Loucy (cell line): ENCODE measurements at regions not wholly inside any gene's neighbourhood (a gene's known extent, or its start where the extent isn't known, plus 50 kb on each side); places are given as distances from the start of the nearest gene placed in this dataset.
A peak's percentile ranks its signal among the peaks of the same experiment; 100 is the strongest.
"Not testable (repeated sequence)": the region's sequence is repeated elsewhere in the genome, so short reads cannot be mapped to it uniquely, and the experiment has no call there.

Experiments
- H2AFZ ChIP-seq: fragments of 200-600 bp; sonication (generic); 2 replicates; pipeline ENCODE4 v1.6.0; 2016; ENCODE audit warnings: antibody characterized with exemption, mild to moderate bottlenecking, low read length, moderate library complexity
- H3F3A ChIP-seq: fragments of 200-600 bp; 2 replicates; pipeline ENCODE4 v1.6.0; 2016; ENCODE audit warnings: antibody characterized with exemption, low read depth, mild to moderate bottlenecking
- H3K27me3 ChIP-seq: fragments of 200-600 bp; sonication (generic); 2 replicates; pipeline ENCODE4 v1.6.1; 2014; ENCODE audit warnings: low read length, mild to moderate bottlenecking; ENCODE audit not compliant: insufficient read depth, poor library complexity, severe bottlenecking
- H3K36me3 ChIP-seq: fragments of 200-600 bp; sonication (generic); 2 replicates; pipeline ENCODE4 v1.6.1; 2016; ENCODE audit warnings: low read length; ENCODE audit not compliant: insufficient read depth
- H3K4me1 ChIP-seq: fragments of 200-600 bp; sonication (generic); 2 replicates; pipeline ENCODE4 v1.5.1; 2014; ENCODE audit warnings: low read length, mild to moderate bottlenecking; ENCODE audit not compliant: insufficient read depth, poor library complexity, severe bottlenecking
- H3K4me2 ChIP-seq: fragments of 200-600 bp; sonication (generic); 2 replicates; pipeline ENCODE4 v1.6.0; 2014; ENCODE audit warnings: antibody characterized with exemption, low read length, low read depth, mild to moderate bottlenecking; ENCODE audit not compliant: poor library complexity, severe bottlenecking
- H3K4me3 ChIP-seq: fragments of 200-600 bp; sonication (generic); 2 replicates; pipeline ENCODE4 v1.5.1; 2014; ENCODE audit warnings: low read length, mild to moderate bottlenecking, mixed read lengths; ENCODE audit not compliant: poor library complexity, severe bottlenecking
- H3K79me2 ChIP-seq: fragments of 200-600 bp; sonication (generic); 2 replicates; pipeline ENCODE4 v1.6.1; 2014; ENCODE audit warnings: low read length; ENCODE audit not compliant: insufficient read depth
- H3K9ac ChIP-seq: fragments of 200-600 bp; sonication (generic); 2 replicates; pipeline ENCODE4 v1.6.0; 2014; ENCODE audit warnings: mild to moderate bottlenecking, low read depth, low read length, moderate library complexity; ENCODE audit not compliant: poor library complexity, severe bottlenecking
- H3K9me2 ChIP-seq: fragments of 200-600 bp; sonication (generic); replicated peaks from 2 replicates; pipeline ENCODE4 v1.6.1; 2016; ENCODE audit warnings: low read depth, low read length, mixed read lengths
- H3K9me3 ChIP-seq: fragments of 200-600 bp; sonication (generic); 2 replicates; pipeline ENCODE4 v1.6.1; 2014; ENCODE audit warnings: mild to moderate bottlenecking, antibody characterized with exemption, low read length, low read depth; ENCODE audit not compliant: insufficient read depth
- H4K20me1 ChIP-seq: fragments of 200-600 bp; sonication (generic); 2 replicates; pipeline ENCODE4 v1.6.0; 2014; ENCODE audit warnings: antibody characterized with exemption, low read length, mild to moderate bottlenecking; ENCODE audit not compliant: insufficient read depth, poor library complexity, severe bottlenecking
- EZH2phosphoT487 ChIP-seq: fragments of 200-600 bp; IDR thresholded peaks from 2 replicates; pipeline ENCODE4 v1.6.1; 2018; ENCODE audit warnings: antibody characterized with exemption, mild to moderate bottlenecking, moderate library complexity, borderline replicate concordance
- TF ChIP-seq, protein P1 (sequence below): fragments of 200-600 bp; sonication (generic); conservative IDR thresholded peaks from 2 replicates; pipeline ENCODE4 v1.5.1; 2014; ENCODE audit warnings: mild to moderate bottlenecking, antibody characterized with exemption, low read length

DNA sequence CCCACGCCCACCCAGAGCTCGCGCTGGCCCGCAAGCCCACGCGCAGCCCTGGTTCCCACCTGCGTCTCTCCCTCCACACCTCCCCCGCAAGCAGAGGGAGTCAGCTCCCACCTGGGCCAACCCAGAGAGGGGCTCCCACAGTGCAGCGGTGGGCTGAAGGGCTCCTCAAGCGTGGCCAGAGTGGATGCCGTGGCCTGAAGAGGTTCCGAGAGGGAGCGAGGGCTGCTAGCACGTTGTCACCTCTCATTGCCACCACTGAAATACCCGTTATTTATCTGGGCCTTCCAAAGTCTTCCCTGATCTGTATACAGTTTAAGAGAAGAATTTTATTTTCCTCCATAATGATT, 88.3 kb upstream of the MYLIP start:
- TF ChIP-seq, protein P1, sequence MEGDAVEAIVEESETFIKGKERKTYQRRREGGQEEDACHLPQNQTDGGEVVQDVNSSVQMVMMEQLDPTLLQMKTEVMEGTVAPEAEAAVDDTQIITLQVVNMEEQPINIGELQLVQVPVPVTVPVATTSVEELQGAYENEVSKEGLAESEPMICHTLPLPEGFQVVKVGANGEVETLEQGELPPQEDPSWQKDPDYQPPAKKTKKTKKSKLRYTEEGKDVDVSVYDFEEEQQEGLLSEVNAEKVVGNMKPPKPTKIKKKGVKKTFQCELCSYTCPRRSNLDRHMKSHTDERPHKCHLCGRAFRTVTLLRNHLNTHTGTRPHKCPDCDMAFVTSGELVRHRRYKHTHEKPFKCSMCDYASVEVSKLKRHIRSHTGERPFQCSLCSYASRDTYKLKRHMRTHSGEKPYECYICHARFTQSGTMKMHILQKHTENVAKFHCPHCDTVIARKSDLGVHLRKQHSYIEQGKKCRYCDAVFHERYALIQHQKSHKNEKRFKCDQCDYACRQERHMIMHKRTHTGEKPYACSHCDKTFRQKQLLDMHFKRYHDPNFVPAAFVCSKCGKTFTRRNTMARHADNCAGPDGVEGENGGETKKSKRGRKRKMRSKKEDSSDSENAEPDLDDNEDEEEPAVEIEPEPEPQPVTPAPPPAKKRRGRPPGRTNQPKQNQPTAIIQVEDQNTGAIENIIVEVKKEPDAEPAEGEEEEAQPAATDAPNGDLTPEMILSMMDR = no peak
- TF ChIP-seq EZH2phosphoT487 = no peak
- Histone ChIP-seq H3K27me3 (no peaks in the 10 kb centered on the region), H2AFZ (no peak overlapping the region), H3K4me1 (peaks cover 10% of the 10 kb centered on the region), H3K9ac (no peak overlapping the region), H3K4me3 (no peak overlapping the region), H3K36me3 (no peaks in the 10 kb centered on the region), H3K9me2 (no peaks in the 10 kb centered on the region), H3K79me2 (no peaks in the 10 kb centered on the region), H3F3A (no peaks in the 10 kb centered on the region), H4K20me1 (no peaks in the 10 kb centered on the region), H3K9me3 (no peaks in the 10 kb centered on the region), H3K4me2 (no peak overlapping the region)

- not testable (repeated sequence) for H3K9me2 ChIP-seq, H3K9me3 ChIP-seq, H3K9ac ChIP-seq, H3F3A ChIP-seq, H2AFZ ChIP-seq, H3K4me2 ChIP-seq, H4K20me1 ChIP-seq, H3K4me1 ChIP-seq, H3K79me2 ChIP-seq, H3K4me3 ChIP-seq, H3K27me3 ChIP-seq, H3K36me3 ChIP-seq
Observed at GRCh38 chr6:16039892-16040627, 88.8 kb upstream of the MYLIP start.

GRCh38 chr6:16038938-16039337, 89.9 kb upstream of the MYLIP start:
- no peaks in the 10 kb centered on the region for H3K79me2 ChIP-seq
- no peaks in the 10 kb centered on the region for H3K36me3 ChIP-seq
- TF ChIP-seq, protein P1 = no peak
- no peak for TF ChIP-seq EZH2phosphoT487
- no peak overlapping the region for H3K4me3 ChIP-seq
- H3K27me3 ChIP-seq = no peaks in the 10 kb centered on the region
- H3K4me2 ChIP-seq = peak overlapping the region; percentile 34
- H3K9me3 ChIP-seq = no peaks in the 10 kb centered on the region
- H2AFZ ChIP-seq = no peak overlapping the region
- peaks cover 10% of the 10 kb centered on the region for H3K4me1 ChIP-seq
- H3K9ac ChIP-seq = no peak overlapping the region
- no peaks in the 10 kb centered on the region for H3F3A ChIP-seq
- no peaks in the 10 kb centered on the region for H3K9me2 ChIP-seq
- no peaks in the 10 kb centered on the region for H4K20me1 ChIP-seq

DNA sequence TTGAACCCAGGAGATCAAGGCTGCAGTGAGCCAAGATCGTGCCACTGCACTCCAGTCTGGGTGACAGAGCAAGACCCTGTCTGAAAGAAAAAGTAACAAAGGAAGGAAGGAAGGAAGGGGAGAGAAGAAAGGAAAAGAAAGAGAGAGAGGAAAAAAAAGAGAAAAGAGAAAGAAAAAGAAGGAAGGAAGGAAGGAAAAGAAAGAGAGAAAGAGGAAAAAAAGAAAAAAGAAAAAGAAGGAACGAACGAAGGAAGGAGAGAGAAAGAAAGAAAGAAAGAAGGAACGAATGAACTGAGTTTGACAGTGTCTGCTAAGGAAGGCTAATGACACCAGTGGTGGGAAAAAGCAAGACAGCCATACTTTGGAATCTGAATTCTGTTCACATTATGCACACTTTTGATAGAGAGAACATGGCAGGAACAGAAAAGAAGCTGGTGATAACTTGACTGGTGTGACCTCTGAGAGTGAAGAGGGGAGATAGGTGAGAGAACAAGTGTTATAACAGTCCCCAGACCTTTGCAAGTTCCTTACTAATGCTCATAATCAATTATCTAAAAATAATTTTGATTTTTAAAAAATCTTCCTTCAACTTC, 93.3 kb upstream of the MYLIP start:
- Histone ChIP-seq H2AFZ (no peak overlapping the region), H3K79me2 (no peaks in the 10 kb centered on the region), H3K9me2 (no peaks in the 10 kb centered on the region), H3K9me3 (no peaks in the 10 kb centered on the region), H3K4me1 (peaks cover 10% of the 10 kb centered on the region), H3K4me2 (no peak overlapping the region), H3K4me3 (no peak overlapping the region), H3F3A (no peaks in the 10 kb centered on the region), H3K27me3 (no peaks in the 10 kb centered on the region), H3K9ac (no peak overlapping the region), H3K36me3 (no peaks in the 10 kb centered on the region), H4K20me1 (no peaks in the 10 kb centered on the region)
- TF ChIP-seq EZH2phosphoT487 = no peak
- TF ChIP-seq, protein P1 = no peak
